HG03045 (cell line): ENCODE measurements at regions not wholly inside any gene's neighbourhood (a gene's known extent, or its start where the extent isn't known, plus 50 kb on each side); places are given as distances from the start of the nearest gene placed in this dataset.

ENCODE experiments used
- ATAC-seq: cut with Tn5 transposase; IDR thresholded peaks from one replicate; pipeline ENCODE4 v1.9.1; 2021; ENCODE audit warnings: mild to moderate bottlenecking, moderate library complexity; ENCODE audit not compliant: unreplicated experiment

DNA sequence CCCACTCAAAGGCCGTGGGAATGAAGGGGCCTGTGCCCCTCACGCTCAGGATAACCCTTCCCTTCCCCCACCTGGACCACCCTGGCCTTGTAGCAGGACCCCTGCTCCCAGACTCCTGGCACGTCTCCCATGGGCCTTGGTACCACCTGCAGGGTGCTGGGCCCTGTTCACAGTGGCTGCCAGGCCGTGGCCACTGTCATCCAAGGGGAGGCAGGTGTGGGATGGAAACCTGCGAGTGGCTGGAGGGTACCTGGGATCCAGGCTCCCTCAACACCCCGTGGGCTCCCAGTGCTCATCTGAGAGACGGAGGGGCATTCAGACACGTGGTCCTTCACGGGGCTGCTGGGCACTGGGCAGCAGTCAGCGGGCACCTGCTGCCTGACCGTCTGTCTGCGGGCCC, 75.6 kb upstream of the CIBAR2 start:
- ATAC-seq: no peak

DNA sequence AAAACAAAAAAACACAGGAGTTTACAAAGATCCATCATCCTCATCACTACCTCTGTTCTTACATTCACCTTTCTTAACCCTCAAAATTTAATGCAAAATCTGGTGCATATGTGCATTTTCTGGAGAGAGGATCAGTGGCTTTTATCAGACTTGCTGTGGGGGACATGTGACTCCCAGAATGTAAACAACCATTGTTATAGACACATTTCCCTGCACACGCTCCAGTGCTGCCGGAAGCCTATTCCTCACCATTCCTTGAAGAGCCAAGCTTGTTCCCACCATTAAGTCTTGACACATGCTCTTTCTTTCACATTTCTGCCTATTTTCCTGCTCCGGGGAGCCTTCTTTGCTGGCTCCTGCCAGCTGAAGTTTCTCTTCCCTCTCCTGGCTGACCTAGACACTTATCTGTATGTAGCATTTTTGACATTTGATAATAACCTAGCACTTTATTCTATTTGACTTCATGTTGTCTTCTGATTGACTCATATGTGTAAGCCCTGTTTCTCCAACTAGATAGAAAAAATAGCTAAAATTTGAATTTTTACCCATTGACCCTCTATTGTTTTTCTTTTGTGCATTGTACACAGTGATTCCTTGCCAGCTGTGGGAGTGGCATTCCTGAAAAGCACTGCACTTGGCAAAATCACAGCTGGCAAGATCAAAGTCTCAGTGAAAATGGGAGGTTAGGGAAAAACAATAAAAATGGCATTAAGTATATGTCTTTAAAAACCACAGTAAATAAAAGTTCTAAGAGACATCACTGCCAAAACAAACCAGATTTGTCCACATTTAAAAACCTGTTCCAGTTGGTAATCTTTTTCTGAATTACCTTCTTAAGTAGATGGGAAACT, 76.8 kb upstream of the CIBAR2 start:
- ATAC-seq: no peak

DNA sequence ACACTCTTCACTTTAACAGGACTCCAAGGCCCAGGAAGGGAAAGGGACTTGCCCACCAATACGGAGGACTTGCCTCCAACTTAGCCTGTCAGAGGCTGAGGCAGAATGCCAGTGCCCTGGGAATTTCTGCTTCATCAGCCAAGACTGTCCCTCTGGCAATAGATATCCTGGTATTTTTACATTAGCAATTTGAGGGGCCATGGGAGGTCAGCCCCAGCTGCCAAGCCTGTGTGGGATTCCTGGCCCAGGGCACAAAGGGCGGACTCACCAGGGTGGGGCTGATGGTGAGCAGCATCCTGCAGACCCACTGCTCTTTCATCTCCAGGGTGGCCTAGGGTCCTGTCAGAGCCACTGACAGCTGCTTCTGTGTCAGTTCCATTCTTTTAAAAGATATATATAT, 78.3 kb upstream of the CIBAR2 start:
- ATAC-seq: no peak

DNA sequence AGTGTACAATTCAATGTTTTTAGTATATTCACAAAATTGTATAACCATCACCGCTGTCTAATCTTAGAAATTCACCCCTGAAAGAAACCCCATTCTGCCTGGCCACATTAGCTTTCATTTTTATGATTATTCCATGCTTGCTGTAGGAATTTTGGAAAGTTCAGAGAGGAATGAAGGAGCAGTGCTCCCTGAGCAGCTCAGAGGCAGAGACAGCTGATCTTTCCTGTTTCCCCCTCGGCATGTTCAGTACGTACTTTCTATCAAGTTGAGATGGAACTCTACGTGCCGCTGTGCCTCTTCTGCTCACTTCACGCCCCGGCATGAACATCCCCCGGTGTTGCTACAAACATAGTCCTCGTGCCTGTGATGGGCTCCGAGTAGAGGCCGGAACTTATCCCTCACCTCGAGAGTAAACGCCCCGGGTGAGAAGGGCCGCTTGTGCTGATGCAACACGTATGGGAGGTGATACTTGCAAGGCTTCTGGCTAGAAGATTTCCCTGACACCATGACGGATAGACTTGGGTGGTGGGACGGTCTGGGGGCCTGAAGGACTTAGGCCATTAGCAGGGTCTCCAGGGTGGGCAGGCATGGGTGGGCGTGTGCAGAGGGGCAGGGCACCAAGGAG, 79.2 kb upstream of the CIBAR2 start:
- ATAC-seq: no peak

DNA sequence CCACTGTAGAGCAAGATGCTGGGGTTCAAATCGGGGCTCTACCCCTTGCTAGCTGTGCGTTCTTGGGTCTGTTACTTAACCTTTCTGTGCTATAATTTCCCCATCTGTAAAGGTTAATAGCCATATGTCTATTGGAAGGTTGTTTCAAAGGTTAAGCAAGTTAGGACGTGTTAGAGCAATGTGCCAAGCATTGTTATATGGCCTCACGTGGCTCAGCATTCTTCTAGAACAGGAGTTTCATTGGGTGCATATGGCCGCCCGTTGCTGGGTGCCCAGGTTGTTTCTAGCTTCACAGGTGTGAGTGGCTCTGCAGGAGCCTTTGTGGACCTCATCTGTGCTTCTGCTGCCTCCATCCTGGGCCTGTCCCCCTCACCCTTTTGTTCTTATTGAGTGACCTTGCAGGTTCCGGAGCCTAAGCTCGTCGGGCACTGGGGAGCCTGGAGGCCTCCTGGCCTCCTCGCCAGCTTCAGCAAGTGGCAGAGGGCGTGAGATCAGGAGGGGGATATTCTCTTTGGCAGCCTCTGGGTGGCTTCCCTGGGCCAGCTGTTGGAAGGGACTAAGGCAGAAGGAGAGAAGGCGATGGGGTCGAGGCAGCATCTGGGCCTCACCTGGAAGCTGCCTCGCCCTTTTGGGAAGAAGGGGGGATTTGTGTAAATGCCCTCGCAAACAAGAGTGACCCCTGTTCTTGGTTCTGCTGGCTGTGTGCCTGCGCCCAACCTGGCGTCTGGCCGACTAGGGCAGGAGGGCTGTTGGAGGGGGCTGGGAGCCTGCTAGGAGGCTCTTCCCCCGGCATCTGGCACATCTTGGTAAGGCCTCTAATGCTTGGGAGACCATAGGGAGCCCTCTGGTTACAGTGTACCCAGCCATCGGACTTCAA, 80.2 kb upstream of the CIBAR2 start:
- no peak for ATAC-seq

DNA sequence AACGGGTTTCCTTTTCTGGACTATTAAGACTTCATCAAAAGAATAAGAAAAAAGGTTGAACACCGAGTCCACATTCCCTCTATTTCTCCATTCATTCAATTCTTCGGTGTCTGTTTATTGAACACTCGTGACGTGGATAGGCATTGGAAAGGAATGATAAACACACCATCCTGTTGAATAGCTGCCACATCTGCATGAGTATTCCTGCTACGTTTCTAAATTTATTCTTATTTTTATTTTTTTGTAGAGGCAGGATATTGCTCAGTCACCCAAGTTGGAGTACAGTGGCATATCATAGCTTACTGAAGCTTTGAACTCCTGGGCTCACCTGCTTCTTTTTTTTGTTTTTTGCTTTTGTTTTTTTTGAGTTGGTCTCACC, 80.8 kb upstream of the CIBAR2 start:
- no peak for ATAC-seq

DNA sequence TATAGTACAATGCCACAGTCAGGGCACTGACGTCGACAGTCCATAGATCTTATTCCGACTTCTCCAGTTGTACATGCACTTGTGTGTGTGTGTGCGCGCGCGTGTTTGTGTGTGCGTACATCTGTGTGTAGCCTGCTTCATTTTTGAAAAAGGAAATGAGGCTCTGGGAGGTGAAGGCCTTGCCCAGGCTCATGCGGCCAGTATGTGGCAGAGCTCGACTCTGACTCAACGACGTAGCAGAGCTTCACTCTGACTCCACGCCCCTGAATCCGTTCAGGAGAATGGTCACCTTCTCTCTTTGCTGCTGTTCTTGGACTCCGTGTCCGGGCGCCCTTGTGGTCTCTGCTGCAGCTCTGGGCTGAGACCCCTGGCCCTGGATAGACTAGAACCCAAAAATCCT, 81.6 kb upstream of the CIBAR2 start:
- no peak for ATAC-seq

DNA sequence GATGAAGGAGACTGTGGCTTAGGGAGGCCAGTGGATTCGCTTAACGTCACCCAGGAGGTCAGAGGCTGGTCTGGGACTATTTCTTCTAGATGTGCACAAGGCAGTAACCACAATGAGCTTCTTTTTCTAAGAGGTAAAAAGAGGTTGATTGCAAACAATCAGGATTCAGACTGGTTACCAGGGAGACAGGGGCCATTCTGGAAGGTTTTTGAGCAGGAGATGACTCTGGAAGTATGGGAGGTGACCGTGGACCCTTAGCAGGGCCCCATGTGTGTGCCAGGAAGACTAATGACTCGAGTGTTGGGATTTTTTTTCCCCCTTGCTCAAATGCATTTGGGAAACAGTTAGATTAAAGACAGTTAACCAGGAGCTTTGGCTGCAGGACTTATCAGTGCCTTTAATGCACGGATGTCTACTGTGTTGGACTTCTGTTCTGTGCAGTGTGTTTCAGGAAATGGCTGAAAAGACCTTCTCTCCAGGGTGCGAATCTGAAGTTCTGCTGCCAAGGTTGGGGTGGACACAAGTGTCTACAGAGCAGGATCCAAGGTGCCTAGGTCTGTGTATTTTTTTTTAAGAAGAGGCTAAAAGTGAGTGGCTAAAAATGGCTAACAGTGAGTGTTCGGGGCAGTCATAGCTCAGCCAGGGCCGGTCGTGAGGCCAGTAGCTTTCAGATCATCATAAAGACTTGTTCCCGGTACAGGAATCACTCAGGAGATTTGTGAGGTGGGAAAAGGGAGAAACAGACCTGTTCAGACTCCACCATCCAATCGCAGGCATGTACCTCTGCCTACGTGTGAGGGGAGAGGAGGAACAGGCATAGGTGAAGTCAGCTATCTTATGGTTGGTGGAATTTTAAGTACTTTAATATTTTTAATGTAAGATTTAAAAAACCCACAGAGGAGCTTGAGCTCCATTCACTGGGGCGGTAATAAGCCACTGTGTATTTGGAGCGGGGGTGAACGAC, 82.3 kb upstream of the CIBAR2 start:
- ATAC-seq: no peak

DNA sequence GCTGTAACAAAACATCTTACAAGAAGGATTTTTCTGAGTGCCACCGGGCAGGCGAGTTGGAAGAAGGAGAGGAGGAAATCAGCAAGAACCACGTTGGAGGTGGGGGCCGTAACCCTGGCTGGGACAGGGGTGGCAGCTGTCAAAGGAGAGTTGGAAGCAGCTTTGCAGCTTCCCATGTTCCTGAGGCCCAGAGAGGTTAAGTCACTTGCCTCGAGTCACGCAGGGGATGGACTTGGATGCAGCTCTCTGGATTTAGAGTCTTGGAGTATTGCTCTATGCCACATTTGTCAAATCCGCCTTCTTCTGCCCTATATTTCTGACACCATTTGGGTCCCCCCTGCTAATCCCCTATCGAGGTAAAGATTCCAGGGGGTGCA, 83.0 kb upstream of the CIBAR2 start:
- ATAC-seq: no peak

DNA sequence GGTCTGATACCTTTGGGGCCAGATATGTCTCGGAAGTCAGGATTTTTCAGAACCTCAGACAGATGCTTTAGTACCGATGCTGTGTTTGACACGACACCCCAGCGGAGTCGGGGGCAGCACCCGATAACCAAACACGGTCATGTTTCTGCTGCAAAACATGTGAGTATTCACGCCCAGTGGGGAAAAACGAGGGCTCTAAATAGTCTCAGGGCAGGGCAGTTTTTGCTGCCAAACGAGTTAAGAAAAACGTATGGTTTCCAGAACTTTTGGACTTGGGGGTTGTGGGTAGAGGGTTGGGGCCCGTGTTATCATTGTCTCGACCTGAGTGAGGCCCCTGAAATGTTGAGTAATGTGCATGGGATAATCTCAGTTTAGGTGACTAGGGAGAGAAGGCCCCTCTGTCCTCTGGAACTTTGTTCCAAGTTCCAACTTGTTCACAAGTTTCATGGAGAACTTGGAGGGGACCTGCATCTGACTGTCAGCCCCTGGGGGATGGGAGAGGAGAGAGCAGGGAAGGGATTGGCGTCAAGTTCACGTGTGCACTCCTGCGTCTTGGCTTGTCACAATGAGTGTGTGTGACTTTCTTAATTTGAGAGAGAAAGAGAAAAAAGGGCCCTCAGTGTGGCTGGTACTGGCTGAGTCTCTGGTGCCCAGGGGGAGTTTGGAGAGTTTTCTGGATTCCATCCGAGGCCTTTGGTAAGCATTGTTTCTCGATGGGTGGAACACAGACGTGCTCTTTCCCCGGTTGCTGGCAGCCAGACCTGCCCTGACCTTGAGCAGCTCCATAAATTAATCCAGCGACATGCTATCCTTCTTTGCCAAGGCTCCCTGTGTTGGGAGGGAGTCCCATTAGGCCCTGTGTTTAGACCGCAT, 83.9 kb upstream of the CIBAR2 start:
- ATAC-seq: no peak

DNA sequence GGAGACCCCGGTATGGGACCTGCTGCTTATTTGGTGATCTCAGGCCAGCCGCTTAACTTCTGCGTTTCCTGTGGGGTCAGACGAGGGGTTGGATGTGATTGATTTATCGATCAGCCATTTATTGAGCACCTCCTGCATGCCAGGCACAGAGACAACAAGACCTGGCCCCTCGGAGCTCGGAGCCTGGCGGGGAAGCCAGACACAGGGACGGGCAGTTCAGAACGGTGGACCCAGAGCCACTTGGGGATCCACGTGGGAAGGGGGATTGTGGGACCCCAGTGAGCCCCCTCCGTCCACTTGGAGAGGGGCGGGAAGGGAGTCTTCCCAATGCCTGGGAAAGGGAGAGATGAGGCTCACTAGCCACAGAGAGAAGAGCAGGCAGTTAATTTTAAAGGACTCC, 84.7 kb upstream of the CIBAR2 start:
- no peak for ATAC-seq

DNA sequence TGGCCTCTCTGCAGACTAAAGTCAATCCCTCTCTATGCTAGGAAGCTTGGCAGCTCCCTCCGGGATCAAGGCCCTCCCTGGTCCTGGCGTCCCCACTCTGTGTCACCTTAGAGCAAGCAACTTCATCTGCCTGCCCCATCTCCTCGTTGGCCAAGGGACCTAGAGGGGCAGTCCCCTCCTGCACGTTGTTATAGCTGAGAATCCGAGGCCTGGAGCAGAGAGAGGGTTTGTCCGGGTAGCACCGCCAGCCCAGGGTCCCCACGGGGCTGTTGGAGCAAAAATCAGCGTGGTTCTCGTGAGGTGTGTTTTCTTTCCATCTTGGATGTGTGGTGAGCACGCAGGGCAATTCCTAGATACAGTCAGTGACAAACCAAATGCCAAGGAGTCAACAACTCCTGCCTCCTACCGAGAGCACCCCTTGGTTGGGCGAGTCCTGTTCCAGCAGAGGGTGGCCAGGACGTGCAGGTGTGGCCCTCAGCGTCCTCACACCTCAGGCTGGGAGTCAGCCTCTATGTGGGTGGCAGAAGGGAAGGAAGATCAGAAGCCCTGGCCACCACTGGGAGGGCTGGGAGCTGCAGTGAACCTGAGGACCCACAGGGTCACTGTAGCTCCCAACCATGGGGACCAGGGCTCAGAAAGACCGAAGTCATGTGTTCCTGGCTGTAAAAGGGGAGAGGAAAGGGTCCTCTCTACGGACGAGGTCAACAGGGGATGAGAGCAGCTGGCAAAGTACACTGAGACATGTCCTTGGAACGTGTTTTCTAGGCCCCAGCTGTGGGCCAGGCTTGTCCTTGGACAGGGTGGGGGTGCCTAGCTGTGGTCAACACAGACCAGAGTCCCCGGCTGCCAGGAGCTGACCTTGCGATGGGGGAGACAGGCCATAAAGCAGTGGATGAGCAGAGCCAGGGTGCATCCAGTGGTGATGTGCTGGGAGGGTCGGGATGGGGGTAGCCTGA, 85.6 kb upstream of the CIBAR2 start:
- no peak for ATAC-seq

DNA sequence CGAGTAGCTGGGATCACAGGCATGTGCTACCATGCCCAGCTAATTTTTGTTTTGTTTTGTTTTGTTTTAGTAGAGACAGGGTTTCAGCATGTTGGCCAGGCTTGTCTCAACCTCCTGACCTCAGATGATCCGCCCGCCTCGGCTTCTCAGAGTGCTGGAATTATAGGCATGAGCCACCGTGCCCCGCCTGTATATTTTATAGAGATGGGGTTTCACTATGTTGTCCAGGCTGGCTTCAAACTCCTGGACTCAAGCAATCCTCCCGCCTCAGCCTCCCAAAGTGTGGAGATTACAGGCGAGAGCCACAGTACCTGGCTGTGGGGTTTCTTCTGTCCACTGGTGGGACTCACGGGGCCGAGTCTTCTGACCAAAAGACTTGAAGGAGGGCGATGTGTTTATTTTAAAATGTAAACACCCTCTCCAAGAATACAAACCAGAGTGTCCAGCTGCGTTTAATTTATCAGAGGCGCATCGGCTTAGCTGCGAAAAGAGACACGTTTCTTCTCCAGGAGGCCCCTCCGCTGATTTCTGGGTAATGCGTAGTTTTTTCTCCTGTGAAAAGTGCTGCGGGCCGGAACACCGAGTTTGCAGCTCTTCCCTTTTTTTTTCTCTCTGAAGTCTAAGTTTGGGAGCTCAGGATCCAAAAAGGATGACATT, 86.9 kb upstream of the CIBAR2 start:
- no peak for ATAC-seq

DNA sequence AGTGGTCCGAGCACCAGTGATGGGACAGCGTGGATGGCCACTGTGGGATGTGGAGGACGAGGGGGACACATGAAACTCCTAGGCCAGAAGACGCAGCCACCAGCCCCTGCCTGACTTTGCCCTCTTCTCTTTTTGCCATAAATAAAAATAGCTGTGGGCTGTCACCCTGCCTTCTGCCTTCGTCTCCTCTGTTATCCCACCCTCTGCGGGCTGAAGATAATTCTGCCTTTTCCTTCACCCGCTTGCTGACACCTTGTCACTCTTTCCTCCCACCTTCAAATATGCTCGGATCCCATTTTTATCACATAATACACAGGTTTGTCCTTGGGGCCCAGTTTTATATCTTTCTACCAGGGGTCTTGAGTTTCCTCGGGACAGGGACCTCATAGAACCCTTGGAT, 87.6 kb upstream of the CIBAR2 start:
- no peak for ATAC-seq

DNA sequence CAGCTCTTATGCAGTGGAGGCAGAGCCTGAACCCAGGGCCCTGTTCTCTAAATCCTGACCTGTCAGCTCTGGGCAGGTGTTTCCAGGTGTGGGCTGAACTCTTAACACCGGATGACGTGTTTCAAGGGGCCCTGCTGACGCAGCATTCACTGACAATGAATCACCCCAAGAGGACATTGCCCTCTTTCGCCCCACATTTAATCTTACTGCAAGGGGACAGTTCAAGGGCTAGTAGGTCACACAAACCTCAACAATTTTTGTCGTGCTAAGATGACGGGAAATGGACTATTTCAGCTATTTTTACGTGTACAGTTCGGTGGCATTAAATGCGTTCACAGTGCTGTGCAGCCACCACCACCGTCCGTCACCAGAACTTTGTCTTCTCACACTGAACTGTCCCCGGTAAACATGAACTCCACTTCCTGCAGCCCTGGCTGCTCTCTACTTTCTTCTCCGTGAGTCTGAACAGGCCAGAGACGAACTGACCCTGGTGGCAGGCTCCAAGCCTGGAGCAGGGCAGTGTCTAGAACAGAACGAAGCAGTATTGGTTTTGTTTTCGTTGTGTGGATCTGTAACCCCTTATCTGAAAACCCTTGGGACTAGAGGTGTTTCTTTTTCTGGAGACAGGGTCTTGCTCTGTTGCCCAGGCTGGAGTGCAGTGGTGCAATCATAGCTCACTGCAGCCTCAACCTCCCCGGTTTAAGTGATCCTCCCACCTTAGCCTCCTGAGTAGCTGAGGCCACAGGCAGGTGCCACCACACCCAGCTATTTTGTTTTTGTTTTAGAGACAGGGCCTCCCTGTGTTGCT, 88.4 kb upstream of the CIBAR2 start:
- no peak for ATAC-seq

DNA sequence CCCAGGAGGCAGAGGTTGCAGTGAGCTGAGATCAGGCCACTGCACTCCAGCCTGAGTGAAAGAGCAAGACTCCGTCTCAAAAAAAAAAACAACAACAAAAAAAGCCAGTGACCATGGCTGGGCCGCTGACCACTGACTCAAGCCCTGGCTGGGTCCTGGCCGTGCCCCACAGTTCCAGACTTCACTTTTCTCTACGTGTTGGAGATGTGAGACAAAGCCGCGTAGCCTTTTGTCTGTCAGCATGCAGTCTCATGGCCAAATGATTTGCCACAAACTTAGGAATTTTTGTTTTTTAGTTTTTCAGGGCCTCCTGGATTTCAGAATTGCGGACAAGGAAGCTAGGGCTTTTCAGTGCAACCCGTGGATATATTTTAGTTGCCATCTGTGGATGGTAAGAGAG, 89.3 kb upstream of the CIBAR2 start:
- ATAC-seq: no peak

DNA sequence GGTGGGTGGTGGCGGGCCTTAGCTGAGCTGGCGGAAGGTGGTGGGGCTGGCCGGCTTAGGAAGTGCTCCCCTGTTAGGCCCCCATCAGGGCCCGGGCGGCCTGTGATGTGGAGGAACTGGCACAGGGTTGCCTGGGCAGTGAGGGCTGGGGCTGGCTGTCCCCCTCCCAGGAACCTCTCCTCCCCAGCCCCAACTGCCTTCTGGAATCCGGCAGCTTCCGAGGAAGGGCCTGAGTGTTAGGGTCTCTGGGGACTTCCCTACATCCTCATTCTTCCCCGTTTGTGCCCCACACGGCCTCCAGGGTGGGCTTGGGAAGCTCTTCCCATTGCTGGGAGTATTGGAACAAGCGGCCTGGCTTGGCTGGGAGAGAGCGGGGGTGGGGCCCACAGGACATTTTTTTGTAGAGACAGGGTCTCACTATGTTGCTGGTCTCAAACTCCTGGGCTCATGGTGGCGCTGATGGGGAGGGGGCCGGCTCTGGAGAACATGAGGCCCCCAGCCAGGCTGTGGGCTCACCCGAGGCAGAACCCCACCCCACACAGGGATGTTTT, 89.9 kb upstream of the CIBAR2 start:
- ATAC-seq: no peak
